GM11168 (cell line): ENCODE measurements at regions not wholly inside any gene's neighbourhood (a gene's known extent, or its start where the extent isn't known, plus 50 kb on each side); places are given as distances from the start of the nearest gene placed in this dataset.

Experiments used
- in situ Hi-C: fragments of 300-500 bp; cut with MboI; formaldehyde crosslinking; loops from one replicate; pipeline ENCODE4 v1.12.0; 2022; ENCODE audit warnings: low sequenced_read_pairs; ENCODE audit not compliant: unreplicated experiment

GRCh38 chr3:176513604-176514003, 683.7 kb downstream of the TBL1XR1 start:
- in situ Hi-C loops, result loop anchor here (25.0 kb wide), 1 partner anchor 424 kb away; no protein-coding TSS in a partner anchor

GRCh38 chr3:176512037-176512436, 685.2 kb downstream of the TBL1XR1 start:
- in situ Hi-C loops, result loop anchor here (25.0 kb wide), 1 partner anchor 425 kb away; no protein-coding TSS in a partner anchor

- in situ Hi-C loops, result loop anchor here (25.0 kb wide), 1 partner anchor 427 kb away; no protein-coding TSS in a partner anchor
These were observed 687.2 kb downstream of the TBL1XR1 start for GRCh38 chr3:176510097-176510496.

GRCh38 chr3:176505878-176506621, 691.2 kb downstream of the TBL1XR1 start:
- in situ Hi-C loops, result loop anchor here (25.0 kb wide), 1 partner anchor 431 kb away; no protein-coding TSS in a partner anchor

- in situ Hi-C loops, result no loop called here
These were observed 706.2 kb downstream of the TBL1XR1 start for GRCh38 chr3:176491084-176491483.

GRCh38 chr3:176490357-176490756, 706.9 kb downstream of the TBL1XR1 start:
- in situ Hi-C loops, result no loop called here

GRCh38 chr3:176479248-176479647, 718.0 kb downstream of the TBL1XR1 start:
- in situ Hi-C loops, result no loop called here

- in situ Hi-C loops, result no loop called here
These were observed 727.5 kb downstream of the TBL1XR1 start for GRCh38 chr3:176469694-176470205.

GRCh38 chr3:176463610-176464009, 733.7 kb downstream of the TBL1XR1 start:
- in situ Hi-C loops, result no loop called here

- in situ Hi-C loops, result no loop called here
These were observed 749.9 kb downstream of the TBL1XR1 start for GRCh38 chr3:176447369-176447768.

- in situ Hi-C loops, result no loop called here
These were observed 755.0 kb downstream of the TBL1XR1 start for GRCh38 chr3:176442326-176442725.

- in situ Hi-C loops, result no loop called here
These were observed 757.6 kb downstream of the TBL1XR1 start for GRCh38 chr3:176439729-176440128.

- in situ Hi-C loops, result no loop called here
These were observed 765.3 kb downstream of the TBL1XR1 start for GRCh38 chr3:176431991-176432390.

GRCh38 chr3:176431038-176431418, 766.3 kb downstream of the TBL1XR1 start:
- in situ Hi-C loops, result no loop called here

GRCh38 chr3:176430244-176431037, 766.8 kb downstream of the TBL1XR1 start:
- in situ Hi-C loops, result no loop called here

GRCh38 chr3:176428552-176428951, 768.7 kb downstream of the TBL1XR1 start:
- in situ Hi-C loops, result no loop called here

GRCh38 chr3:176426371-176426770, 770.9 kb downstream of the TBL1XR1 start:
- in situ Hi-C loops, result no loop called here

- in situ Hi-C loops, result no loop called here
These were observed 780.4 kb downstream of the TBL1XR1 start for GRCh38 chr3:176416870-176417269.

GRCh38 chr3:176415661-176416295, 781.5 kb downstream of the TBL1XR1 start:
- in situ Hi-C loops, result no loop called here

GRCh38 chr3:176412771-176413170, 784.5 kb downstream of the TBL1XR1 start:
- in situ Hi-C loops, result no loop called here

GRCh38 chr3:176403531-176403930, 793.8 kb downstream of the TBL1XR1 start:
- in situ Hi-C loops, result no loop called here
